DOHH2 (cell line): ENCODE measurements at regions not wholly inside any gene's neighbourhood (a gene's known extent, or its start where the extent isn't known, plus 50 kb on each side); places are given as distances from the start of the nearest gene placed in this dataset.

Source experiments
- EZH2phosphoT487 ChIP-seq: fragments of 200-600 bp; sonication (generic); IDR thresholded peaks from 2 replicates; pipeline ENCODE4 v1.6.1; 2017; ENCODE audit warnings: borderline replicate concordance, mild to moderate bottlenecking, antibody characterized with exemption, low read length, moderate library complexity, mixed read lengths
- TF ChIP-seq, protein P1 (sequence below): fragments of 200-600 bp; sonication (generic); IDR thresholded peaks from one replicate; pipeline ENCODE4 v1.5.1; 2014; ENCODE audit warnings: antibody characterized with exemption, mild to moderate bottlenecking, low read depth, low read length; ENCODE audit not compliant: poor library complexity, severe bottlenecking

DNA sequence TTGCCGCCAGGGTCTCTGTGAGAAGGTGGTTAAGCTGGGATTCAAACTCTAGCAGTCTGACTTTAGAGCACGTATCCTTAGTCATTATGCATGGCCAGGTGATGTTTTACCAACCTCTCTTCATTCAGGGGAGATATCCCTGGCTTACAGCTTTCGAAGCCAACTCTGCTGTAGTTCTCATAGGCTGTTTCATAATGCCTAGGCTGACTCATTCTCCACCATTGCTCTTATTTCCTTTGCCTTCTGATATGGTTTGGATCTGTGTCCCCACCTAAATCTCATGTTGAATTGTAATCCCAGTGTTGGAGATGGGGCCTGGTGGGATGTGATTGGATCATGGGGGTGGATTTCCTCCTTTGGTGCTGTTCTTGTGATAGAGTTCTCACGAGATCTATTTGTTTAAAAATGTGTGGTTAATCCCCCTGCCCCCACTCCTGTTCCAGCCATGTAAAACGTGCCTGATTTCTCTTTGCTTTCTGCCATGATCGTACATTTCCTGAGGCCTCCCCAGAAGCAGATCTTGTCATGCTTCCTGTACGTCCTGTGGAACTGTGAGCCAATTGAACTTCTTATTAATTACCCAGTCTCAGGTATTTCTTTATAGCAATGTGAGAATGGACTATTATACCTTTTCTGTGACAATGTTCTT is 94.6 kb upstream of the MAN1A1 start:
- TF ChIP-seq, protein P1, sequence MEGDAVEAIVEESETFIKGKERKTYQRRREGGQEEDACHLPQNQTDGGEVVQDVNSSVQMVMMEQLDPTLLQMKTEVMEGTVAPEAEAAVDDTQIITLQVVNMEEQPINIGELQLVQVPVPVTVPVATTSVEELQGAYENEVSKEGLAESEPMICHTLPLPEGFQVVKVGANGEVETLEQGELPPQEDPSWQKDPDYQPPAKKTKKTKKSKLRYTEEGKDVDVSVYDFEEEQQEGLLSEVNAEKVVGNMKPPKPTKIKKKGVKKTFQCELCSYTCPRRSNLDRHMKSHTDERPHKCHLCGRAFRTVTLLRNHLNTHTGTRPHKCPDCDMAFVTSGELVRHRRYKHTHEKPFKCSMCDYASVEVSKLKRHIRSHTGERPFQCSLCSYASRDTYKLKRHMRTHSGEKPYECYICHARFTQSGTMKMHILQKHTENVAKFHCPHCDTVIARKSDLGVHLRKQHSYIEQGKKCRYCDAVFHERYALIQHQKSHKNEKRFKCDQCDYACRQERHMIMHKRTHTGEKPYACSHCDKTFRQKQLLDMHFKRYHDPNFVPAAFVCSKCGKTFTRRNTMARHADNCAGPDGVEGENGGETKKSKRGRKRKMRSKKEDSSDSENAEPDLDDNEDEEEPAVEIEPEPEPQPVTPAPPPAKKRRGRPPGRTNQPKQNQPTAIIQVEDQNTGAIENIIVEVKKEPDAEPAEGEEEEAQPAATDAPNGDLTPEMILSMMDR, result no peak
- TF ChIP-seq EZH2phosphoT487, result no peak
